IPS DF 4.7 (cell line): ENCODE measurements at regions not wholly inside any gene's neighbourhood (a gene's known extent, or its start where the extent isn't known, plus 50 kb on each side); places are given as distances from the start of the nearest gene placed in this dataset.
"Not testable (repeated sequence)": the region's sequence is repeated elsewhere in the genome, so short reads cannot be mapped to it uniquely, and the experiment has no call there.

ENCODE experiments used
- DNase-seq: peaks from one replicate; pipeline ENCODE4 v3.0.0-alpha.2; 2013; ENCODE audit warnings: low spot score; ENCODE audit errors: extremely low read depth

- no peak for DNase-seq
These were observed 483.3 kb downstream of the TFAP2B start for GRCh38 chr6:51301962-51302361.

DNA sequence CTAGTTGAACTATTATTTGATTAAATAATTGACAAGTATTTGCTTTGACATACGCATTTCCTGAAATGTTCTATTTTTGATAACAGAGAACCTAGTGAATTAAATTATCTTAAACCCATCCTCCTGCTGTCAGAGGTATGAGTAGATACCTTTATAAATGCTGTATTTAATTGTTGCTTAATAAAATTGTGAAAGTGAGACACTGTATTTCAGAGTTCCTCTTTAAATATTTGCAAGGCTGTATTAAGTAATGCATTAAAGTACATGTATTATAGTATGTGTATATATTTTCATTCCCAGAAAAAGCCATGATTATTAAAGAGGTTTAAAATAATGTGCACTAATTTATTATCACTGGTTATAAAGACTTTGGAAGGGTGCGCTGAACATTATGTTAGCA lies 483.8 kb downstream of the TFAP2B start:
- DNase-seq = no peak

DNA sequence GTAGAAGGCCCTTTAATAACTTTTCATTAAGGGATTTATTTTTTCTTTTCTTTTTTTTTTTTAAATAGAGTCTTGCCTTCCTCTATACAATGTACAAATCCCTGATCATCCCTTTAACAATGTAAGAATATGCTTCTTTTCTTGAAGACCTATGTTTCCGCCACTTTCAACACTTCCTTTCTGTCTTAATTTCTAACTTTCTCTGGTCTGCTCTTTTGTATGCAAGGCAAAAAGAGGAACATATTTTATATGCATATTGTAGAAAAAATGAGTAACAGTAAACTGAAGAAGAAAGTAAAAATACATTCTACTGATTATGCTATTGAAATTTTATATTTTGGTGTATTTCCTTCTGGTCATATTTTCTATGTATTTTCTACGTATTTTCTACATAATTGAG lies 484.7 kb downstream of the TFAP2B start:
- no peak for DNase-seq

GRCh38 chr6:51314965-51315364 lies 496.3 kb downstream of the TFAP2B start:
- DNase-seq = no peak

DNA sequence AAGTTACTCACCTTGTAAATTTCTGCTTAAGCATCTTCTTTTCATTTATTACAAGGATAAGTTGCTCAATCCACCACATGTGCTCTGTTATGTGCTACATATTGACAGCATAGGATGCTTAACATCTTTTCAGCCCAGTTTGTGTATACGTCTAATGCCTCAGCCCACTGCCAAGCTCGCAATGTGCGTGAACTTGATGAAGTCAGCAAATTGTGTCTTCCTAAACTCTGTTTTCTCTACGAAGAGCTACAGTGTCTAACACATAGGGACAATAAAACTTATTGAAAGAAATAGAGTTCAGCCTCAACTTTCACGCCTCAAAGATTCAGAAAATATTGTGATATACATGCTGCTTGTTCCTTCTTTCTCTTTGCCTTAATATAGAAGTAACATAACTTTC lies 500.0 kb downstream of the TFAP2B start:
- DNase-seq = no peak

DNA sequence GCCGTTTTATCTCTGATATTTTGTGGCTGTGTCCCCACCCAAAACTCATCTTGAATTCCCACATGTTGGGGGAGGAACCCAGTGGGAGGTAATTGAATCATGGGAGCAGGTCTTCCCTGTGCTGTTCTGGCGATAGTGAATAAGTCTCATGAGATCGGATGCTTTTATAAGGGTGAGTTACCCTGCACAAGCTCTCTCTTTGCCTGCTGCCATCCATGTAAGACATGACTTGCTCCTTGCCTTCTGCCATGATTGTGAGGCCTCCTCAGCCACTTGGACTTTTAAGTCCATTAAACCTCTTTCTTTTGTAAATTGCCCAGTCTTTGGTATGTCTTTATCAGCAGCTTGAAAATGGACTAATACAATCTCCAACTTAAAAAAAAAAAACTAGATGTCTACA lies 502.8 kb downstream of the TFAP2B start:
- DNase-seq = not testable (repeated sequence)

GRCh38 chr6:51322505-51322904 lies 503.8 kb downstream of the TFAP2B start:
- no peak for DNase-seq

DNA sequence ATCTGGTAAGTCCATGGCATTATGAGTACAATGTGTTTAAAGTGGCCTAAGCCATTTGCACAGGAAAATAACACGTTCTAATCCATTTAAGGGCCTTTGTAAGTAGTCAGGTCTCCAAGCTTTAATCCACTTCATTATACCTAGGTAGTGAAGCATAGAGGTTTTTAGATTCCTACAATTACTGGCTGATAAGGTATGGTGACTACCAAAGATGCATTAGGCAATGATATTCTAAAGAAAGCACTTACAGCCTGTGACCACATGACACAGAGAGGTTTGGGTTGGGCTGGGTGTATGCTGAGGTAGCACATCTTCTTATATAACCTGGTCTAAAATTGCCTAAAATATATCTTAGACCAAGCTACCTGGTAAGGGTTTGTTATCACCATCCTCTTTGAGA lies 504.4 kb downstream of the TFAP2B start:
- no peak for DNase-seq

- no peak for DNase-seq
These were observed 512.3 kb downstream of the TFAP2B start for GRCh38 chr6:51330971-51331370.

- DNase-seq = no peak
These were observed 516.9 kb downstream of the TFAP2B start for GRCh38 chr6:51335543-51335942.

GRCh38 chr6:51336185-51336584 lies 517.5 kb downstream of the TFAP2B start:
- DNase-seq = no peak

DNA sequence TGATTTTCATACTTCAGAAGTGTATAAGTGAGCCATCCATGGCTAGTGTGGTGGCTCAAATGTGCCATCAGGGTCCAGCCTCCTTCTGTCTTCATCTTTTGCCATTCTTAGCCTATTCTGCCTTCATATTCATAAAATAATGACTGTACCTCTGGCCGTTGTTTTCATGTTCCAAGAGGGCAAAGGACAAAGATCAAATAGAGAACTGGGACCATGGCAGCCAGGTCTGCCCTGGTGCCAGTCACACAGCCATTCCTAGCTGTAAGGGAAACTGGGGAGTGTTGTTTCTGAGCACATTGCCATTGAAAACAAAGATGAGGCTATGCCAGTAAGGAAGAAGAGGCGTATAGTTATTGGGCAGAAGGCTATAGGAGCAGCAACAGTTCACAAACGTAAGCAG lies 518.6 kb downstream of the TFAP2B start:
- DNase-seq = no peak

- no peak for DNase-seq
These were observed 520.4 kb downstream of the TFAP2B start for GRCh38 chr6:51339108-51339507.

- no peak for DNase-seq
These were observed 521.1 kb downstream of the TFAP2B start for GRCh38 chr6:51339728-51340127.

DNA sequence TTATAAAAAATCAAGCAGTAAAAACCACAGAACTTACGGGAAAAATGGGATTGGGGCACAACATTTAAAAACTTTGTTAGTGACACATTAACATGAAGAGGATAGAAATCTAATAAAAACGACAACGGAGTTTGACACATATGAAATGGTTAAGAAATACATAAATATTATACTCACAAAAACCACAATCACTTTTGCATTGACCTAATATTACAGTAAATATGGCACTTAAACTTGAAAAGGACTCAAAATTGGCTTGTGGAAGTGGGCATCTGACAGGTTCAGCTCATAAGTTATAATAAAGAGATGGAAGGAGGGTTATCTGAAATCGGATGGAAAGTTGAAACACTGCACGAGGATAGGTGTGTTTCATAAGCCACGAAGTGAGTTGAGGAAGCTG lies 523.7 kb downstream of the TFAP2B start:
- DNase-seq = no peak

- no peak for DNase-seq
These were observed 531.2 kb downstream of the TFAP2B start for GRCh38 chr6:51349857-51350256.

DNA sequence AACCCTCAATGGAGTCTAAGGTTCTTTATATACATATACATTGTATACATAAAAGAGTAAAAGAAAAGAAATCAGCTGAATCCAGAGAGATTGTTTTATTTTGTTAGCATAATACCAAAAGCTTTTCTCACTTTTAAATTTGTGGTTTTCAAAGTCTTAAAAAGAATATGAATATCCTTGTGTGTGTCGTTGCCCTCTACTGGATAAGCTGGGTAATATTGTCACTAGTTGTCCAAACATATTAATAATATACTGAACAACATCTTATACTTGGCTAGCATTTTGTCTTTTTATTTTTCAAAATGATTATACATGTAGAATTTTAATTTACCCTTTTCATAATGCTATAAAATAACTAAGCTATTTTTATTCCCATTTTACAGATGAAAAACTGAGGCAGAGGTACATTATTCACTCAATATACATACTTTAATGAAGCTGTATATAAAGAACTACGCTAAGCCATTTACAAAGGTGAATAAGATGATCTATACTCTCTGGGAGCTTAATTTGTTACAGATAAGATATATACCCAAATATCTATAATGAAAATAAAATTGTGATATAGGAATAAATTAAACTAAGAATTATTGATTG lies 531.7 kb downstream of the TFAP2B start:
- DNase-seq = no peak

- no peak for DNase-seq
These were observed 533.9 kb downstream of the TFAP2B start for GRCh38 chr6:51352506-51353029.

GRCh38 chr6:51360287-51360686 lies 541.6 kb downstream of the TFAP2B start:
- DNase-seq = no peak

DNA sequence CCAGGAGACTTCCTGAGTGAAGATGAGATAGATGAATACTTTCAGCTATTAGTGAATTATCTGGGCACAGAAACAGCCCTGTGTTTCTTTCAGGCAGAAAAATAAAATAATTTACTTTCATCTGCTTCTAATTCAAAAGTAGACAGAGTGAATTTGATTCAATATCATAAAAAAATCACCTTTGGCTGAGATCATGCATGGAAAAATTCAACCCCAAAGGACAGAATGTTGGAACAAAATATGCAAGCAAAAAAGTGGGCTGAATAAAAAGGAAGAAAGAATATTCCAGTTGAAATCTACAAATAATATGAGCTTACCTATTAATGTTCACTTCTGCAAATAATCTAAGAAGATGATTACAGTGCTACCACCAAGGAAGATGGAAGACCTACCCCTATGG lies 546.9 kb downstream of the TFAP2B start:
- DNase-seq = no peak

DNA sequence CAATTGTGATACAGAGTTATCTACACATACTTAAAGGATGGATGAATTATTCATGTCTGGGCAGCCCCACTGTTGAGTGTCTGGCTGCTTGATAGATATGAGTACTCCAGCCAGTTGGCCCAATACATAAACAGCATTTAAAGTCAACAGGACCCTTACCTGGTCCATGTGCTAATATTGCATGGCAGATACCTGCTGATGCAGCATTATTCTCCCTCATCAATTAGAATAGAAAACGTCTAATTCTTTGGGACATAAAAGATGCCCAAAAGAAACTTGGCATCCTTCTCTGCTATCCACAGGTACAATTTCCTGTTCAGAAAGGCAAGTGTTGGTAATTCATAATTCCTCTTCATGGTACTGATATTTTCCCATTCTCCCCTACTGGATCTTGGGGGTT lies 550.8 kb downstream of the TFAP2B start:
- no peak for DNase-seq

GRCh38 chr6:51382847-51383246 lies 564.2 kb downstream of the TFAP2B start:
- no peak for DNase-seq

GRCh38 chr6:51384736-51385135 lies 566.1 kb downstream of the TFAP2B start:
- no peak for DNase-seq

DNA sequence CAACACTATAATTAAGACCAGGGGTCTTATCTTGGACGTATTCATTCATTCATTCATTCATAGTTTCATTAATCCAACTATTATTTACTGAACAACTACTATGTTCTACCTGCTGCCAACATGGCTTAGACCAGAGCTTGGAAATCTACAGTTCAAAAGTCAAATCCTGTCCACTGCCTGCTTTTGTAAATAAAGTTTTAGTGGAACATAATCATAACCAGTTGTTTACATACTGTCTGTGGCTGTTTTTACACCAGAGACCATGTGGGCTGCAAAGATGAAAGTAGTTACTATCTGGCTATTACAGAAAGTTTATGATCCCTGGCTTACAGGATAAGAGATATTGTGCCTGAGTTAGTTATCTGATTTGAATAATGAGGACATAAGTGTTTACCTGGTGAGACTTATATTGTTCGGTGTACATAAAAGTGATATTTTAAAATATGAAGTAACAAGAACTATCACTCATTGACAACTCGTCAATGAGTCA lies 567.7 kb downstream of the TFAP2B start:
- DNase-seq = no peak
